Testis (tissue), 2 donors: ENCODE measurements at regions not wholly inside any gene's neighbourhood (a gene's known extent, or its start where the extent isn't known, plus 50 kb on each side); places are given as distances from the start of the nearest gene placed in this dataset.

Experiments
- DNase-seq: peaks from one replicate; pipeline ENCODE4 v3.0.0-alpha.2; 2019
- H3K27ac ChIP-seq, 2 donors: fragments of 200-600 bp; sonication (generic); one replicate each; pipeline ENCODE4 v1.5.1; 2019
- H3K27me3 ChIP-seq: fragments of 200-600 bp; sonication (generic); one replicate; pipeline ENCODE4 v1.5.1; 2019
- H3K36me3 ChIP-seq: fragments of 200-600 bp; sonication (generic); one replicate; pipeline ENCODE4 v1.5.1; 2017; ENCODE audit warnings: low read depth; ENCODE audit errors: missing control alignments
- H3K4me1 ChIP-seq: fragments of 200-600 bp; sonication (generic); one replicate; pipeline ENCODE4 v1.5.1; 2019
- H3K4me3 ChIP-seq, 2 donors: fragments of 200-600 bp; sonication (generic); one replicate each; pipeline ENCODE4 v1.5.1; 2017 to 2019
- H3K9me3 ChIP-seq: fragments of 200-600 bp; sonication (generic); one replicate; pipeline ENCODE4 v1.5.1; 2017
- CTCF ChIP-seq, 3 experiments: fragments of 450-650 bp in 2 of 3; fragments of 200-600 bp in 1 of 3; sonication (generic) in 1 of 3; IDR thresholded peaks; one replicate each; pipeline ENCODE4 v1.5.1; 2016 to 2019; ENCODE audit warnings: antibody characterized with exemption in 3 of 3, mild to moderate bottlenecking in 2 of 3, moderate library complexity in 1 of 3
- POLR2A ChIP-seq: fragments of 450-650 bp; IDR thresholded peaks from one replicate; pipeline ENCODE4 v1.6.1; 2017; ENCODE audit warnings: antibody characterized with exemption, mild to moderate bottlenecking, moderate library complexity
- WGBS, 2 donors: methylation state at CpG; one replicate each; pipeline ENCODE4 v1.1.5; 2018; 5-methylcytosine and 5-hydroxymethylcytosine counted together
- intact Hi-C: fragments of 100-400 bp; cut with DNase I; formaldehyde crosslinking; loops from one replicate; pipeline ENCODE4 v1.15.1; 2023; ENCODE audit warnings: low total_unique reads

GRCh38 chr21:28767523-28767922, 225.2 kb downstream of the LTN1 start:
- WGBS, 2 donors, result 84 to 88% methylated on average over 5 of the region's 5 CpGs

GRCh38 chr21:28763809-28764418, 228.8 kb downstream of the LTN1 start:
- intact Hi-C loops, result no loop called here
- no peak for DNase-seq
- Histone ChIP-seq H3K27me3 (no peaks in the 10 kb centered on the region), H3K4me1 (no peaks in the 10 kb centered on the region), H3K4me3 (no peak overlapping the region), H3K27ac (no peak overlapping the region), H3K36me3 (no peaks in the 10 kb centered on the region), H3K9me3 (no peaks in the 10 kb centered on the region)
- WGBS, 2 donors, result 42 to 59% methylated on average over 2 of the region's 2 CpGs
- no peak for TF ChIP-seq CTCF (IDR thresholded peaks at IDR 0.05)
- no peak for TF ChIP-seq POLR2A

More at GRCh38 chr21:28767523-28767922, 225.2 kb downstream of the LTN1 start:
- Histone ChIP-seq H3K27ac (no peak overlapping the region), H3K4me1 (no peaks in the 10 kb centered on the region), H3K4me3 (no peak overlapping the region), H3K27me3 (no peaks in the 10 kb centered on the region), H3K9me3 (no peaks in the 10 kb centered on the region), H3K36me3 (no peaks in the 10 kb centered on the region)
- no peak for DNase-seq
- intact Hi-C loops, result no loop called here
- no peak for TF ChIP-seq CTCF (IDR thresholded peaks at IDR 0.05)
- TF ChIP-seq POLR2A, result no peak

GRCh38 chr21:28762357-28762735, 230.3 kb downstream of the LTN1 start:
- Histone ChIP-seq H3K27ac (no peak overlapping the region), H3K36me3 (no peaks in the 10 kb centered on the region), H3K4me1 (no peaks in the 10 kb centered on the region), H3K27me3 (no peaks in the 10 kb centered on the region), H3K9me3 (no peaks in the 10 kb centered on the region), H3K4me3 (no peak overlapping the region)
- WGBS, 2 donors, result 94 to 100% methylated on average over 1 of the region's 1 CpG
- no peak for DNase-seq
- TF ChIP-seq CTCF (IDR thresholded peaks at IDR 0.05) (no peak), POLR2A (no peak)
- intact Hi-C loops, result no loop called here

- no peaks in the 10 kb centered on the region for H3K4me1 ChIP-seq
- 60 to 75% methylated on average over 3 of the region's 3 CpGs for WGBS, 2 donors
- DNase-seq, result no peak
Measured at GRCh38 chr21:28761674-28762356, 230.9 kb downstream of the LTN1 start.

More at GRCh38 chr21:28761674-28762356, 230.9 kb downstream of the LTN1 start:
- intact Hi-C loops, result no loop called here
- Histone ChIP-seq H3K9me3 (no peaks in the 10 kb centered on the region), H3K36me3 (no peaks in the 10 kb centered on the region), H3K27me3 (no peaks in the 10 kb centered on the region), H3K27ac (no peak overlapping the region), H3K4me3 (no peak overlapping the region)
- TF ChIP-seq CTCF (IDR thresholded peaks at IDR 0.05), result no peak
- TF ChIP-seq POLR2A, result no peak
